Spleen (tissue), 11 donors: ENCODE measurements at regions not wholly inside any gene's neighbourhood (a gene's known extent, or its start where the extent isn't known, plus 50 kb on each side); places are given as distances from the start of the nearest gene placed in this dataset.

Source experiments
- DNase-seq: peaks from one replicate; pipeline ENCODE4 v3.0.0-alpha.2; 2020
- H3K27ac ChIP-seq, 8 donors: fragments of 200-600 bp; sonication (generic) in 7 of 8; 1 replicate in 4 of 8; 2 replicates in 4 of 8; pipeline versions ENCODE4 v1.5.0 to v1.8.0; 2016 to 2021; ENCODE audit warnings: inconsistent platforms in 4 of 8, mild to moderate bottlenecking in 4 of 8, moderate library complexity in 1 of 8
- H3K27me3 ChIP-seq, 7 donors: fragments of 200-600 bp; sonication (generic) in 6 of 7; replicated peaks in 1 of 7; 1 replicate in 4 of 7; 2 replicates in 3 of 7; pipeline versions ENCODE4 v1.5.0 to v1.8.0; 2016 to 2021; ENCODE audit warnings: inconsistent platforms in 3 of 7, mild to moderate bottlenecking in 1 of 7
- H3K36me3 ChIP-seq, 6 donors: fragments of 200-600 bp; sonication (generic) in 5 of 6; 1 replicate in 4 of 6; 2 replicates in 2 of 6; pipeline versions ENCODE4 v1.5.0 to v1.8.0; 2016 to 2021; ENCODE audit warnings: inconsistent platforms in 2 of 6
- H3K4me1 ChIP-seq, 6 donors: fragments of 200-600 bp; sonication (generic) in 5 of 6; 1 replicate in 3 of 6; 2 replicates in 3 of 6; pipeline versions ENCODE4 v1.5.0 to v1.8.0; 2016 to 2021; ENCODE audit warnings: inconsistent platforms in 3 of 6
- H3K4me3 ChIP-seq, 8 donors: fragments of 200-600 bp; sonication (generic) in 7 of 8; 1 replicate in 4 of 8; 2 replicates in 4 of 8; pipeline versions ENCODE4 v1.5.0 to v1.8.0; 2016 to 2021; ENCODE audit warnings: inconsistent platforms in 4 of 8, mild to moderate bottlenecking in 4 of 8, moderate library complexity in 2 of 8
- H3K9me3 ChIP-seq, 8 donors: fragments of 200-600 bp; sonication (generic) in 7 of 8; 1 replicate in 4 of 8; 2 replicates in 4 of 8; pipeline versions ENCODE4 v1.5.0 to v1.8.0; 2016 to 2021; ENCODE audit warnings: inconsistent platforms in 4 of 8
- POLR2A ChIP-seq, 3 donors: fragments of 450-650 bp; IDR thresholded peaks; one replicate each; pipeline ENCODE4 v1.5.1; 2017; ENCODE audit warnings: antibody characterized with exemption in 3 of 3, mild to moderate bottlenecking in 1 of 3
- POLR2AphosphoS5 ChIP-seq, 3 donors: sonication (generic); formaldehyde crosslinking; IDR thresholded peaks; one replicate each; pipeline ENCODE4 v1.5.1; 2017; ENCODE audit warnings: antibody characterized with exemption in 3 of 3
- WGBS, 5 donors: extraction: QIAGEN DNeasy Blood & Tissue Kit in 3 of 5; methylation state at CpG; one replicate each; pipeline versions ENCODE4 v1.1.5 to v1.1.7; 2013 to 2018; 5-methylcytosine and 5-hydroxymethylcytosine counted together
- intact Hi-C: fragments of 100-400 bp; cut with DNase I; formaldehyde crosslinking; loops from one replicate; pipeline ENCODE4 v1.15.0; 2023; ENCODE audit warnings: low total_unique reads
- TF ChIP-seq, protein P1 (sequence below), 11 experiments: fragments of 200-600 bp in 7 of 11; fragments of 450-650 bp in 4 of 11; sonication (generic) in 4 of 11; IDR thresholded peaks in 8 of 11; conservative IDR thresholded peaks in 3 of 11; 1 replicate in 7 of 11; 2 replicates in 4 of 11; pipeline versions ENCODE4 v1.4.0 to v1.8.0; 2016 to 2021; ENCODE audit warnings: antibody characterized with exemption in 11 of 11, inconsistent platforms in 4 of 11, mild to moderate bottlenecking in 1 of 11
- donor health status: healthy with polysubstance abuse.
- donor health status: DM: no; HTN: no; CAD: no; lungs with moderate emphysema.
- donor health status: DM: no; HTN: no; CAD: no.
- donor health status: Bipolar disorder and iron deficiency.
- donor health status: healthy.
- donor health status: DM: no; HTN: no; CAD: no.
- donor health status: DM: yes; HTN: yes; CAD: no.

DNA sequence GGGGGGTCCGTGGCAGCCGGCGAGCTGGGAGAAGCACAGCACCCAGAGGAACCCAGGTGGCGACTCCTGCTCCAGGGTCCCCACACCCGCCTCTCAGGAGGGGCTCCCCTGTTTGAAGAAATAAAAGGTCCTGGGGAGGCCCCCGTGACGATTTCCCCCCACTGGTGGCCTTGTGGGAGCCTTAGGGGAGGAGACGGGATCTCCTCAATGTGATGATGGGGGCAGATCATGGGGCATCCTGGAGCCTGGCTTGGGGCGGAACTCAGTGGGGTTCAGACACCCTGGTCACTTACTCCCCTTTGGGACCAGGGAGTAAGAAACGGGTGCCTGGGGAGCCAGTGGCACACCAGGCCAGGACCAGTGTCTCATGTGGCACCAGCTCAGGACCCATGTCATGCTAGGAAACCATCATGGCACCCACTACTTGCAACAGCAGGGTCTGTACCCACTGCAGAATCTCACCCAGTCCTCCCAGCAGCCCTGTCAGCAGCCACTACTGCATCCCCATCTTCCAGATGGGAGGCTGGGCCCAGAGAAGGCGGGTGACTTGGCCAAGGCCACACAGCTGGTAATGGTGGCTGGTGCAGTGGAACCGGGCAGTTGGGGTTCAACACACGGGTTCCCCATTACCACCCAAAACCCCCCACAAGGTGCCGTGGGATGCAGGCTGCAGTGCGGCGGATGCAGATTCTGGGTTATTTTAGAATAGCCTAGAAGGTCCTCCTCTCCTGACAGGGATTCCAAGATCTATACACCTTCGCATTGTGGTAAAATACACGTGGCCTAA is 130.7 kb downstream of the CTTN start:
- Histone ChIP-seq H3K27ac (no peak overlapping the region), H3K4me1 (peaks cover 0 to 10% (median under 1%) of the 10 kb centered on the region in 6 donors), H3K4me3 (no peak overlapping the region), H3K9me3 (peaks cover 0 to 16% (median 4%) of the 10 kb centered on the region in 8 donors), H3K27me3 (peaks cover 0 to 10% (median 0%) of the 10 kb centered on the region in 7 donors), H3K36me3 (no peaks in the 10 kb centered on the region)
- WGBS, 5 donors = 87 to 93% (median 92%) methylated on average over 18 of the region's 18 CpGs
- intact Hi-C loops = no loop called here
- DNase-seq = peak; percentile 46
- TF ChIP-seq POLR2A (IDR thresholded peaks at IDR 0.05) (no peak), POLR2AphosphoS5 (IDR thresholded peaks at IDR 0.05) (no peak)
- TF ChIP-seq, protein P1, sequence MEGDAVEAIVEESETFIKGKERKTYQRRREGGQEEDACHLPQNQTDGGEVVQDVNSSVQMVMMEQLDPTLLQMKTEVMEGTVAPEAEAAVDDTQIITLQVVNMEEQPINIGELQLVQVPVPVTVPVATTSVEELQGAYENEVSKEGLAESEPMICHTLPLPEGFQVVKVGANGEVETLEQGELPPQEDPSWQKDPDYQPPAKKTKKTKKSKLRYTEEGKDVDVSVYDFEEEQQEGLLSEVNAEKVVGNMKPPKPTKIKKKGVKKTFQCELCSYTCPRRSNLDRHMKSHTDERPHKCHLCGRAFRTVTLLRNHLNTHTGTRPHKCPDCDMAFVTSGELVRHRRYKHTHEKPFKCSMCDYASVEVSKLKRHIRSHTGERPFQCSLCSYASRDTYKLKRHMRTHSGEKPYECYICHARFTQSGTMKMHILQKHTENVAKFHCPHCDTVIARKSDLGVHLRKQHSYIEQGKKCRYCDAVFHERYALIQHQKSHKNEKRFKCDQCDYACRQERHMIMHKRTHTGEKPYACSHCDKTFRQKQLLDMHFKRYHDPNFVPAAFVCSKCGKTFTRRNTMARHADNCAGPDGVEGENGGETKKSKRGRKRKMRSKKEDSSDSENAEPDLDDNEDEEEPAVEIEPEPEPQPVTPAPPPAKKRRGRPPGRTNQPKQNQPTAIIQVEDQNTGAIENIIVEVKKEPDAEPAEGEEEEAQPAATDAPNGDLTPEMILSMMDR (IDR thresholded peaks at IDR 0.05 in 8 of 11, conservative IDR thresholded peaks at IDR 0.05 in 3 of 11) = no peak

DNA sequence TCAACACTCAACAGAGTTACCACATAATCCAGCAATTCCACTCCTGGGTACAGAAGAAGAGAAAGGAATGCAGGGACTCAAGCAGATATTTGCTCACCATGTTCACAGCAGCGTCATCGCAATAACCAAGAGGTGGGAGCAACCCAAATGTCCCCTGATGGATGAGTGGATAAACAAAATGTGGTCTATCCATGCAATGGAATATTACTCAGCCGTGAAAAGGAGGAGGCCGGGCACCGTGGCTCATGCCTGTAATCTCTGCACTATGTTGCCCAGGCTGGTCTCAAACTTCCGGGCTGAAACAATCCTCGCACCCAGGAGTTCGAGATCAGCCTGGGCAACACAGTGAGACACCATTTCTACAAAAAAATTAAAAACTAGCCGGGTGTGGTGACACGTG is 131.7 kb downstream of the CTTN start:
- Histone ChIP-seq H3K27me3 (peaks cover 0 to 4% (median 0%) of the 10 kb centered on the region in 7 donors), H3K9me3 (peaks cover 0 to 26% (median 7%) of the 10 kb centered on the region in 8 donors), H3K27ac (no peak overlapping the region), H3K4me3 (no peak overlapping the region), H3K36me3 (no peaks in the 10 kb centered on the region), H3K4me1 (no peaks in the 10 kb centered on the region)
- intact Hi-C loops = no loop called here
- peak; percentile 6 for DNase-seq
- TF ChIP-seq, protein P1 (IDR thresholded peaks at IDR 0.05 in 8 of 11, conservative IDR thresholded peaks at IDR 0.05 in 3 of 11) = no peak
- WGBS, 5 donors = 87 to 98% (median 88%) methylated on average over 10 of the region's 10 CpGs

DNA sequence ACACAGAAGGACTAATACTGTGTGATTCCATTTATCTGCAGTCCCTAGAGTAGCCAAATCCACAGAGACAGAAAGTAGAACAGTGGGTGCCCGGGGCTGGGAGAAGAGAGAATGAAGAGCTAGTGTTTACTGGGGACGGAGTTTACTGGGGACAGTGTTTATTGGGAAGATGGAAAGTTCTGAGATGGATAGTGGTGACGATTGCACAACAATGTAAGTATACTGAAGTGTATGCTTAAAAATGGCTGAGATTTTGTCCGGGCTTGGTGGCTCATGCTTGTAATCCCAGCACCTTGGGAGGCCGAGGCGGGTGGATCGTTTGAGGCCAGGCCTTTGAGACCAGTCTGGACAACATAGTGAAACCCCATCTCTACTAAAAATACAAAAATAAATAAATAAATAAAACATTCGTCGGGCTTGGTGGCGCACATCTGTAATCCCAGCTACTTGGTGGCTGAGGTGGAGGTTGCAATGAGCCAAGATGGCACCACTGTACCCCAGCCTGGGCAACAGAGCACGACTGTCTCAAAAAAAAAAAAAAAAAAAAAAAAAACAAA is 132.4 kb downstream of the CTTN start:
- intact Hi-C loops = no loop called here
- peak; percentile 17 for DNase-seq
- Histone ChIP-seq H3K4me3 (no peak overlapping the region), H3K4me1 (no peaks in the 10 kb centered on the region), H3K27me3 (no peaks in the 10 kb centered on the region), H3K9me3 (peaks cover 0 to 26% (median 7%) of the 10 kb centered on the region in 8 donors), H3K27ac (no peak overlapping the region), H3K36me3 (no peaks in the 10 kb centered on the region)
- 89 to 96% (median 90%) methylated on average over 11 of the region's 11 CpGs for WGBS, 5 donors
- TF ChIP-seq, protein P1 (IDR thresholded peaks at IDR 0.05 in 8 of 11, conservative IDR thresholded peaks at IDR 0.05 in 3 of 11) = no peak
- TF ChIP-seq POLR2AphosphoS5 (IDR thresholded peaks at IDR 0.05) (no peak), POLR2A (IDR thresholded peaks at IDR 0.05) (no peak)

DNA sequence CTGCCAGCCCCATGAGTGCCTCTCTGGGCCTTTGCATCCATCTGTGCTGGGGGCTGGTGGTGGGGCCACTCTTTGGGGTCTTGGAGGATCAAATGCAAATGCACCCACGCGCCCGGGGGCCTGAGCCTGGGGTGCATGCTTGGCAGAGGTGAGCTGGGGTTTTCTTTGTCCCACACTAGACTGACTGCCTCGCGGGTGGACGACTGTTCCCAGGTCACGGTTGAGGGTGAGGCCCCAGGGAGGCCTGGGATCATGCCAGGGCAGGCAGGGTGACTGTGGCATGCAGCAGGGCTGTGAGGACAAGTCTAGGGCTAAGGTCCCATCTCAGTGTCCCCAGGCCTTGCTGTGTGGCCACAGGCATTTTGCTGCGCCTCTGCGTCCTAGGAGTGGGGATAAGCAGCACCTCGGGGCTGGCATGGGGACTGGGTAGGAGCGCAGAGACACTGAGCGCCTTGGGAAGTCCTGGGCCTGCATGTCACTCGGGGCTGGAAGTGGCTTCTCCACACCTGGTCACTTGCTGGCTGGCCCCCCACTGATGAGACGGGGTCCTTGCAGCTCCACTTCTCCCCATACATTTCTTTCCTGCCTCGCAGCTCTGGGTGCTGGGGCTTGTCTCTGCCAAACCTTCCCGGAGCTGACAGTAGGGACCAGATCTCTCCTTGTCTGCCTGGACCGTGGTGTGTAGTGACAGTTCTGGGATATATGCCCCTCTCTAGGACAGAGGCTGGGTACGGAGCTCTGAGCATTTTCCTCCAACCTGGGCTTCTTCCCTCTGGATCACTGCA is 133.1 kb downstream of the CTTN start:
- H3K4me1 ChIP-seq = no peaks in the 10 kb centered on the region
- H3K9me3 ChIP-seq = peaks cover 0 to 26% (median 7%) of the 10 kb centered on the region in 8 donors
- no peak overlapping the region for H3K27ac ChIP-seq
- no peaks in the 10 kb centered on the region for H3K27me3 ChIP-seq
- H3K36me3 ChIP-seq = no peaks in the 10 kb centered on the region
- intact Hi-C loops = no loop called here
- 78 to 88% (median 85%) methylated on average over 14 to 18 of the region's 18 CpGs for WGBS, 5 donors
- TF ChIP-seq POLR2A (IDR thresholded peaks at IDR 0.05) (no peak), POLR2AphosphoS5 (IDR thresholded peaks at IDR 0.05) (no peak)
- TF ChIP-seq, protein P1 (IDR thresholded peaks at IDR 0.05 in 8 of 11, conservative IDR thresholded peaks at IDR 0.05 in 3 of 11) = no peak
- H3K4me3 ChIP-seq = no peak overlapping the region
- peak; percentile 57 for DNase-seq
